ENCODE measurements at regions not wholly inside any gene's neighbourhood (a gene's known extent, or its start where the extent isn't known, plus 50 kb on each side); places are given as distances from the start of the nearest gene placed in this dataset.

DNA sequence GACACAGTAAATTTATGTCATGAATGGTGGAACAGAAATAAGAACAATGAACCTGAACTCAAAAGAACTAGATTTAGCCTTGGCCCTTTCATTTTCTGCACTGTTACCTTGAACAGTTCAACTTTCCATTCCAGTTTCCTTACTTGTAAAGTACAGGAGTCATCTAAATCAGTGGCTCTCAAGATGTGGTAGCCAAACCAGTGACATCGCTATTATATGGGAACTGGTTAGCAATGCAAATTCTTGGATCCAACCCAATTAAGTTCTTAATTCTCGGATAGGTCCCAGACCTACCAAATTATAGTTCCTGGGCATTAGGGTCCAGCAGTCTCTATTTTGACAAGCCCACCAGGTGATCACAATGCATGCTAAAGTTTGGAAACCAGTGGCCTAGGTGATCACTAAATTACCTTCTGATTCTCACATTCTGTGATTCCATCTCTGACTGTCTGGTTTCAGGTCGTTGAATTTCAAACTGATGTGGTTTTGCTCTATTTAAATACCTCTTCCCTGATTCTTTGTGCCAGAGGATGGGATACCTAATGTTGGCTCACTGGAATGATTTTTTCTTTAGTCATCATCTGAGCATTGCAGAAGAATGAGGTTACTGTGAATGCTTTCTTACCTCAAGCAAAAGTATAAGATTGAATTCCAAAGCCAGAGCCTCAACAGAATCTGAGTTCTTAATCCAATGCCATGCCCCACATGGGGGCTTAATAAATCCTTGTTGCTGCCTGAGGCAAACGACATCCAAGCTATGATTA is 253.8 kb downstream of the ENC1 start:
- H3K27ac ChIP-seq (ENCODE audit: low read length), result no peak overlapping the region
- no peak overlapping the region for H3K4me3 ChIP-seq (ENCODE audit: low read depth in 1 of 2, low read length in 2 of 2)
- H3K4me1 ChIP-seq (ENCODE audit: control insufficient read depth in 1 of 2, insufficient read depth in 2 of 2, low read length in 2 of 2), result peaks cover 5 to 14% of the 10 kb centered on the region in 2 donors
- no peaks in the 10 kb centered on the region for H3K27me3 ChIP-seq (ENCODE audit: low read depth, low read length)
- no peaks in the 10 kb centered on the region for H3K36me3 ChIP-seq (ENCODE audit: control insufficient read depth in 1 of 2, insufficient read depth in 2 of 2, low read length in 2 of 2)
- H3K9me3 ChIP-seq (ENCODE audit: control insufficient read depth in 1 of 2, low read length in 2 of 2), result no peaks in the 10 kb centered on the region

GRCh38 chr5:74384851-74385250 is 255.7 kb downstream of the ENC1 start:
- H3K9me3 ChIP-seq (ENCODE audit: control insufficient read depth in 1 of 2, low read length in 2 of 2), result no peaks in the 10 kb centered on the region
- H3K27ac ChIP-seq (ENCODE audit: low read length), result no peak overlapping the region
- no peaks in the 10 kb centered on the region for H3K36me3 ChIP-seq (ENCODE audit: control insufficient read depth in 1 of 2, insufficient read depth in 2 of 2, low read length in 2 of 2)
- H3K4me1 ChIP-seq (ENCODE audit: control insufficient read depth in 1 of 2, insufficient read depth in 2 of 2, low read length in 2 of 2), result peaks cover 5 to 14% of the 10 kb centered on the region in 2 donors
- no peak overlapping the region for H3K4me3 ChIP-seq (ENCODE audit: low read depth in 1 of 2, low read length in 2 of 2)
- no peaks in the 10 kb centered on the region for H3K27me3 ChIP-seq (ENCODE audit: low read depth, low read length)

GRCh38 chr5:74382987-74383593 is 257.4 kb downstream of the ENC1 start:
- H3K4me3 ChIP-seq (ENCODE audit: low read depth in 1 of 2, low read length in 2 of 2), result no peak overlapping the region
- no peaks in the 10 kb centered on the region for H3K27me3 ChIP-seq (ENCODE audit: low read depth, low read length)
- peaks cover 5 to 14% of the 10 kb centered on the region in 2 donors for H3K4me1 ChIP-seq (ENCODE audit: control insufficient read depth in 1 of 2, insufficient read depth in 2 of 2, low read length in 2 of 2)
- H3K9me3 ChIP-seq (ENCODE audit: control insufficient read depth in 1 of 2, low read length in 2 of 2), result no peaks in the 10 kb centered on the region
- peak overlapping the region; percentile 67 for H3K27ac ChIP-seq (ENCODE audit: low read length)
- no peaks in the 10 kb centered on the region for H3K36me3 ChIP-seq (ENCODE audit: control insufficient read depth in 1 of 2, insufficient read depth in 2 of 2, low read length in 2 of 2)

DNA sequence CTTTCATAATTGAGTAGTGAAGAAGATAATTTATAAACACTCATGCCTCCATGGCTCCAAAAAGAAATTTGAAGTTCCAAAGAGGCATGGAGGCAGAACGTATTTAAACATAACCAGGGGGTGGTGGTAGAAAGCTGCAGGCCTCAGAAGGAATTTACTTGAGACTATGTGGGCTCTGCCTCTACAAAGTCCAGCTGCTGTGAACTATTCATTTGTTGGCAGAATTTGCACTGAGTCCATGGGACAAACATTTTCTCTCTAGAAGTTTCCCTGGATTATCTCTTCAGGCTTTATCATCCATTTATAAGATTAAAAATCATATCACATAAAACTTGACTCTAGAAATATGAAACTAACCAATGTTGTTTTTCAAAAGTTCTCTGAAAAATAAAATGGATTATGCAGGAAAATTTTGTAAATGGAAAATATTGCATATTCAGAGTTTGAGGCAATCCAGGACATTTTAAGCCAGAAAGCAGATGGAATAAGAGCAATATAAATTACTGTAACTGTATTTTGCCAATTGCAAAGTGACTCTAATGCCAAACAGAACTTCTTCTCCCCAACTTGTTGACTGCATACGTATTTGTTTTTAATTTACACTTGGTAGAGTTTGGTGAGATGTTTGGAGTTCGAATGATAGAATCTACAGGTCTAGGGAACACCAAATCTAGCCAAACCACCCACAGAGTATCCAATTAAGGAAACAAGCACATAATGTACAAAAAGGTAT is 258.2 kb downstream of the ENC1 start:
- H3K4me1 ChIP-seq (ENCODE audit: control insufficient read depth in 1 of 2, insufficient read depth in 2 of 2, low read length in 2 of 2), result peaks cover 5 to 14% of the 10 kb centered on the region in 2 donors

DNA sequence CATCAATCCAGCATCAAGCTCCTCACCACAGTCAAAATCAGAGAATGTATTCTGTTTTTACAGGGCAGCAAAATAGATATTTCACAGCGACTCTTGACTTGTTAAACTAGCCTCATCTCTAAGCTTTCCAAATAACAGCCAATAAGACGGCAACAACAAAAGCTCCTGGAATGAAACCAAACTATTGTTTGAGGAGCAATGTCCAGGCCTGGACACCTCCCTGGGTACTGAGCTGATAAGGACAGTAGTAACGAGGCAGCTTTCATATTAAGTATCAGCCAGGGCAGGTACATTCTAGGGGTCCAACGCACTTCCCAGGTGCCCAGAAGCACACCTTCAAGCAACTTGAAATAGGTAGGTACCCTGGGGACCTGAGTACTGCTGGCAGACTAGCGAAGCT is 260.3 kb downstream of the ENC1 start:
- H3K4me3 ChIP-seq (ENCODE audit: low read depth in 1 of 2, low read length in 2 of 2), result no peak overlapping the region
- H3K4me1 ChIP-seq (ENCODE audit: control insufficient read depth in 1 of 2, insufficient read depth in 2 of 2, low read length in 2 of 2), result peaks cover 5 to 14% of the 10 kb centered on the region in 2 donors
- no peak overlapping the region for H3K27ac ChIP-seq (ENCODE audit: low read length)
- H3K27me3 ChIP-seq (ENCODE audit: low read depth, low read length), result no peaks in the 10 kb centered on the region
- no peaks in the 10 kb centered on the region for H3K9me3 ChIP-seq (ENCODE audit: control insufficient read depth in 1 of 2, low read length in 2 of 2)
- H3K36me3 ChIP-seq (ENCODE audit: control insufficient read depth in 1 of 2, insufficient read depth in 2 of 2, low read length in 2 of 2), result no peaks in the 10 kb centered on the region

More for the DNA sequence above, 258.2 kb downstream of the ENC1 start:
- Histone ChIP-seq H3K4me3 (ENCODE audit: low read depth in 1 of 2, low read length in 2 of 2) (no peak overlapping the region), H3K27me3 (ENCODE audit: low read depth, low read length) (no peaks in the 10 kb centered on the region), H3K9me3 (ENCODE audit: control insufficient read depth in 1 of 2, low read length in 2 of 2) (no peaks in the 10 kb centered on the region), H3K27ac (ENCODE audit: low read length) (peak overlapping the region; percentile 67), H3K36me3 (ENCODE audit: control insufficient read depth in 1 of 2, insufficient read depth in 2 of 2, low read length in 2 of 2) (no peaks in the 10 kb centered on the region)

DNA sequence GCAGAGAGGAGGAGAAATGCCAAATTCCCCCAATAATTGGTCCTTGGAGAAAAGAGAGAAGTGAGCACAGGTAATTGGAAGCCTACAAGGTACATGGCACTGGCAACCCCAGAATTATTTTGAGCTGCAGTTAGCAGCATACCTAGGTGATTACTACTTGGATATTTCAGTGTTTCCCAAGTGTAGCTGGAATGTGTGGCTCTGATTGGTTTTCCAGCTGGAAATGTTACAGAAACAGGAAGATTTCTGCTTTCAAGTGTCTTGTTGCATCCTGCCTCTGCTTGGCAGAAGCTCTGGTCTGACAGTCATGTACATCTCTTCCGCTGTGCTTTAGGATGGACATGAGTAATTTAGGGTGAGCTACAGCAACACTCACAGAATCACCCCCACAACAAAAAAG is 262.1 kb downstream of the ENC1 start:
- H3K9me3 ChIP-seq (ENCODE audit: control insufficient read depth in 1 of 2, low read length in 2 of 2), result no peaks in the 10 kb centered on the region
- H3K27me3 ChIP-seq (ENCODE audit: low read depth, low read length), result no peaks in the 10 kb centered on the region
- H3K4me3 ChIP-seq (ENCODE audit: low read depth in 1 of 2, low read length in 2 of 2), result no peak overlapping the region
- H3K4me1 ChIP-seq (ENCODE audit: control insufficient read depth in 1 of 2, insufficient read depth in 2 of 2, low read length in 2 of 2), result peaks cover 0 to 3% of the 10 kb centered on the region in 2 donors
- H3K27ac ChIP-seq (ENCODE audit: low read length), result no peak overlapping the region
- no peaks in the 10 kb centered on the region for H3K36me3 ChIP-seq (ENCODE audit: control insufficient read depth in 1 of 2, insufficient read depth in 2 of 2, low read length in 2 of 2)

- Histone ChIP-seq H3K27ac (ENCODE audit: low read length) (no peak overlapping the region), H3K36me3 (ENCODE audit: control insufficient read depth in 1 of 2, insufficient read depth in 2 of 2, low read length in 2 of 2) (no peaks in the 10 kb centered on the region), H3K27me3 (ENCODE audit: low read depth, low read length) (no peaks in the 10 kb centered on the region), H3K9me3 (ENCODE audit: control insufficient read depth in 1 of 2, low read length in 2 of 2) (no peaks in the 10 kb centered on the region), H3K4me1 (ENCODE audit: control insufficient read depth in 1 of 2, insufficient read depth in 2 of 2, low read length in 2 of 2) (no peaks in the 10 kb centered on the region), H3K4me3 (ENCODE audit: low read depth in 1 of 2, low read length in 2 of 2) (no peak overlapping the region)
These were observed 264.3 kb downstream of the ENC1 start for GRCh38 chr5:74376187-74376586.

- no peaks in the 10 kb centered on the region for H3K27me3 ChIP-seq (ENCODE audit: low read depth, low read length)
- H3K4me1 ChIP-seq (ENCODE audit: control insufficient read depth in 1 of 2, insufficient read depth in 2 of 2, low read length in 2 of 2), result no peaks in the 10 kb centered on the region
- H3K27ac ChIP-seq (ENCODE audit: low read length), result no peak overlapping the region
- no peak overlapping the region for H3K4me3 ChIP-seq (ENCODE audit: low read depth in 1 of 2, low read length in 2 of 2)
- no peaks in the 10 kb centered on the region for H3K36me3 ChIP-seq (ENCODE audit: control insufficient read depth in 1 of 2, insufficient read depth in 2 of 2, low read length in 2 of 2)
- no peaks in the 10 kb centered on the region for H3K9me3 ChIP-seq (ENCODE audit: control insufficient read depth in 1 of 2, low read length in 2 of 2)
These were observed 265.3 kb downstream of the ENC1 start for GRCh38 chr5:74375271-74375670.

DNA sequence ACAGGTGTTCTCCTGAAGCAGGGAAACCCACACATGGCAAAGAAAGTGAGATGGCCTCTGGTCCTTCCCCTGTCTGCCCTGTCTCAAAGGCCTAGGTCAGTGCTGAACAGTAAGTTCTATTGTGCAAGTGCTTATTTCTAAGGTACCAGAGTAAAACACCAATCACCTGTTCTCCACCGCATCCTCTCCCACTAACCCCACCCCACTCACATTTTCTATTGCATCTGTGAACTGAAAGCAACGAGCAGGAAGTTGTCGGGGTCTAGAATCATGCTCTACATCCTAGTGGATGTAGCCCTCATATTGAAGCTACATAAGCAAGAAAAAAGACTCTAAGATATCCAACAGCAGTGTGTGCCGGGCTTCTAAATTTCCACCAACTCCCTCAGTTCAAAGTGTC is 265.9 kb downstream of the ENC1 start:
- no peak overlapping the region for H3K27ac ChIP-seq (ENCODE audit: low read length)
- no peaks in the 10 kb centered on the region for H3K27me3 ChIP-seq (ENCODE audit: low read depth, low read length)
- H3K4me3 ChIP-seq (ENCODE audit: low read depth in 1 of 2, low read length in 2 of 2), result no peak overlapping the region
- no peaks in the 10 kb centered on the region for H3K36me3 ChIP-seq (ENCODE audit: control insufficient read depth in 1 of 2, insufficient read depth in 2 of 2, low read length in 2 of 2)
- H3K9me3 ChIP-seq (ENCODE audit: control insufficient read depth in 1 of 2, low read length in 2 of 2), result no peaks in the 10 kb centered on the region
- H3K4me1 ChIP-seq (ENCODE audit: control insufficient read depth in 1 of 2, insufficient read depth in 2 of 2, low read length in 2 of 2), result no peaks in the 10 kb centered on the region

- H3K4me3 ChIP-seq (ENCODE audit: low read depth in 1 of 2, low read length in 2 of 2), result no peak overlapping the region
- no peaks in the 10 kb centered on the region for H3K9me3 ChIP-seq (ENCODE audit: control insufficient read depth in 1 of 2, low read length in 2 of 2)
- H3K27ac ChIP-seq (ENCODE audit: low read length), result no peak overlapping the region
- no peaks in the 10 kb centered on the region for H3K36me3 ChIP-seq (ENCODE audit: control insufficient read depth in 1 of 2, insufficient read depth in 2 of 2, low read length in 2 of 2)
- H3K4me1 ChIP-seq (ENCODE audit: control insufficient read depth in 1 of 2, insufficient read depth in 2 of 2, low read length in 2 of 2), result no peaks in the 10 kb centered on the region
- no peaks in the 10 kb centered on the region for H3K27me3 ChIP-seq (ENCODE audit: low read depth, low read length)
These were observed 267.5 kb downstream of the ENC1 start for GRCh38 chr5:74373076-74373475.

DNA sequence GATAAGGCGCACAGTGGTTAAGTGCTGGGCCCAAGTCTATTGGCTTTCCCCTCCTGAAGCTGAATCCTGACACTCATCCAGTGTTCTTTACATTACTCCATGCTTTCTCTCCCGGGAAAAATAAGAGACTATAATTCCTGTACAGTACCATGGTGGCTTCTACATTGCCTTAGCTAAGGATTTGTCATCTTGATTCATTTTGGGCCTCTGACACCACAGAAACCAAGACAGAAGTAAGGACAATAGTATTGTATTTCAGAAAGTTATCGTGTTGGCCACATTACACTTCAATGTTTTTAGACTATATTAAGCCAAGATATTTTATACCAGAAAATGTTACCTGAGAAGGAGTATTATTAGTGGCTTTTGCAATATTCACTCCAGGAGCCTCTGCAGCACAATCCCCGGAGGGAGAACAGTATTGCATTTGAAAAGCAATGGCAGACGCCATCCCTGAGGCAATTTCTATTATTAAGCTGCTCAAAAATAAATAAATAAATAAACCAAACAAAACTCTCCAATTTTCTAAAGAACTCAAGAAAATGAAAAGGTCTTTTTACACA is 267.9 kb downstream of the ENC1 start:
- Histone ChIP-seq H3K27ac (ENCODE audit: low read length) (no peak overlapping the region), H3K36me3 (ENCODE audit: control insufficient read depth in 1 of 2, insufficient read depth in 2 of 2, low read length in 2 of 2) (no peaks in the 10 kb centered on the region), H3K27me3 (ENCODE audit: low read depth, low read length) (no peaks in the 10 kb centered on the region), H3K4me1 (ENCODE audit: control insufficient read depth in 1 of 2, insufficient read depth in 2 of 2, low read length in 2 of 2) (peaks cover 0 to under 1% of the 10 kb centered on the region in 2 donors), H3K9me3 (ENCODE audit: control insufficient read depth in 1 of 2, low read length in 2 of 2) (no peaks in the 10 kb centered on the region), H3K4me3 (ENCODE audit: low read depth in 1 of 2, low read length in 2 of 2) (no peak overlapping the region)
